HepG2 (cell line): ENCODE measurements at regions not wholly inside any gene's neighbourhood (a gene's known extent, or its start where the extent isn't known, plus 50 kb on each side); places are given as distances from the start of the nearest gene placed in this dataset.

Experiments used
- ATAC-seq: fragments of 200-7000 bp; cut with Tn5 transposase; 3 replicates; pipeline ENCODE4 v1.9.1; 2020; ENCODE audit warnings: mild to moderate bottlenecking, moderate library complexity
- BruUV-seq: library from RNA; stranded (reverse); fragments of 400-500 nt; replicated peaks from 2 replicates; lab custom pipeline; 2021; lab: Mats Ljungman, UMichigan
- CTCF ChIA-PET: fragments of 300-600 bp; formaldehyde crosslinking; extraction: SDS; loops from one replicate; lab custom pipeline; 2021; ENCODE audit warnings: low total read pairs, inconsistent platforms, low intra/inter-chr PET ratio; lab: Yijun Ruan, JAX
- POLR2A ChIA-PET: fragments of 350-600 bp; sonication (Branson Sonifier 250); formaldehyde crosslinking; loops from one replicate; lab custom pipeline; 2020; ENCODE audit warnings: antibody characterized with exemption, inconsistent platforms; lab: Yijun Ruan, JAX
- DNase-seq: peaks from one replicate; pipeline ENCODE4 v3.0.0-alpha.2; 2015; ENCODE audit warnings: low spot score
- FAIRE-seq: peaks from 3 replicates; lab custom pipeline; 2011; peaks lifted over from hg19 to GRCh38; lab: Jason Lieb, UNC
- H2AFZ ChIP-seq: one replicate; pipeline ENCODE4 v1.6.1; 2011; ENCODE audit warnings: low read length, inconsistent platforms
- H3K27ac ChIP-seq: fragments of 300-600 bp; 3 replicates; pipeline ENCODE4 v1.8.0; 2011; ENCODE audit warnings: mixed run types, mild to moderate bottlenecking, mixed read lengths, low read length, inconsistent platforms; ENCODE audit not compliant: insufficient read depth; ENCODE audit errors: extremely low read length
- H3K27me3 ChIP-seq, 2 experiments: fragments of 200-600 bp in 1 of 2; 2 replicates in 1 of 2; 3 replicates in 1 of 2; pipeline versions ENCODE4 v1.6.0 to v1.8.0; 2011; ENCODE audit warnings: low read length in 2 of 2, mild to moderate bottlenecking in 2 of 2, moderate library complexity in 2 of 2, inconsistent platforms in 1 of 2; ENCODE audit not compliant: insufficient read depth in 2 of 2, control insufficient read depth in 1 of 2
- H3K36me3 ChIP-seq, 2 experiments: fragments of 200-600 bp in 1 of 2; replicated peaks in 1 of 2; 2 replicates in 1 of 2; 3 replicates in 1 of 2; pipeline versions ENCODE4 v1.5.1 to v1.8.0; 2011; ENCODE audit warnings: low read length in 2 of 2, inconsistent platforms in 1 of 2; ENCODE audit not compliant: insufficient read depth in 2 of 2, control insufficient read depth in 1 of 2
- H3K4me1 ChIP-seq: 2 replicates; pipeline ENCODE4 v1.5.1; 2012; ENCODE audit warnings: low read length, inconsistent platforms; ENCODE audit not compliant: insufficient read depth
- H3K4me2 ChIP-seq: 2 replicates; pipeline ENCODE4 v1.6.0; 2011; ENCODE audit warnings: low read depth, low read length, inconsistent platforms
- H3K4me3 ChIP-seq, 3 experiments: fragments of 200-600 bp in 1 of 3; sonication (generic), shearing (Covaris generic) in 1 of 3; replicated peaks in 1 of 3; 2 replicates each; pipeline ENCODE4 v1.5.1; 2011 to 2016; ENCODE audit warnings: low read length in 3 of 3, inconsistent platforms in 2 of 3, low read depth in 2 of 3, mild to moderate bottlenecking in 2 of 3, control low read depth in 1 of 3, mixed read lengths in 1 of 3; ENCODE audit not compliant: insufficient read depth in 1 of 3
- H3K79me2 ChIP-seq: one replicate; pipeline ENCODE4 v1.6.1; 2011; ENCODE audit warnings: low read length, inconsistent platforms; ENCODE audit not compliant: insufficient read depth
- H3K9ac ChIP-seq: 2 replicates; pipeline ENCODE4 v1.6.0; 2011; ENCODE audit warnings: mild to moderate bottlenecking, low read depth, low read length, inconsistent platforms; ENCODE audit not compliant: insufficient read depth
- H3K9me3 ChIP-seq: 2 replicates; pipeline ENCODE4 v1.5.1; 2012; ENCODE audit warnings: mild to moderate bottlenecking, low read length
- H4K20me1 ChIP-seq: 2 replicates; pipeline ENCODE4 v1.6.0; 2011; ENCODE audit warnings: inconsistent platforms, mild to moderate bottlenecking, low read length, moderate library complexity; ENCODE audit not compliant: insufficient read depth
- AGO1 ChIP-seq: fragments of 200-400 bp; formaldehyde crosslinking; IDR thresholded peaks from 2 replicates; pipeline ENCODE4 v1.6.1; 2017; ENCODE audit warnings: mild to moderate bottlenecking, low read depth, low read length, moderate library complexity; ENCODE audit not compliant: poor library complexity, severe bottlenecking
- ATF6 ChIP-seq: sonication (generic); formaldehyde crosslinking; conservative IDR thresholded peaks from 2 replicates; pipeline ENCODE4 v1.4.0; 2020; ENCODE audit warnings: missing genetic modification reagents
- CHCHD3 ChIP-seq: sonication (generic); formaldehyde crosslinking; IDR thresholded peaks from 2 replicates; pipeline ENCODE4 v1.8.0; 2022; ENCODE audit warnings: mild to moderate bottlenecking, missing genetic modification reagents, moderate library complexity
- FOXP1 ChIP-seq, 2 experiments: fragments of 450-650 bp in 1 of 2; IDR thresholded peaks; 2 replicates each; pipeline ENCODE4 v1.6.1; 2017 to 2018; ENCODE audit warnings: antibody characterized with exemption in 1 of 2
- JUND ChIP-seq: sonication (generic); formaldehyde crosslinking; IDR thresholded peaks from 2 replicates; pipeline ENCODE4 v1.8.0; 2022; ENCODE audit warnings: mild to moderate bottlenecking, missing genetic modification reagents
- MTF1 ChIP-seq: sonication (generic); formaldehyde crosslinking; IDR thresholded peaks from 2 replicates; pipeline ENCODE4 v1.5.0; 2020; ENCODE audit warnings: missing genetic modification reagents
- NFE2 ChIP-seq: sonication (generic); formaldehyde crosslinking; IDR thresholded peaks from 2 replicates; pipeline ENCODE4 v1.4.0; 2020; ENCODE audit warnings: missing genetic modification reagents
- PCBP2 ChIP-seq: fragments of 200-400 bp; formaldehyde crosslinking; optimal IDR thresholded peaks from 2 replicates; pipeline ENCODE3; 2018; ENCODE audit warnings: low read length, low read depth; ENCODE audit not compliant: poor library complexity, severe bottlenecking
- REXO4 ChIP-seq: sonication (generic); formaldehyde crosslinking; IDR thresholded peaks from 2 replicates; pipeline ENCODE4 v1.8.0; 2022; ENCODE audit warnings: missing genetic modification reagents, mild to moderate bottlenecking, borderline replicate concordance
- RFX1 ChIP-seq: fragments of 450-650 bp; IDR thresholded peaks from 2 replicates; pipeline ENCODE4 v1.6.1; 2017
- RFXAP ChIP-seq: sonication (generic); formaldehyde crosslinking; IDR thresholded peaks from 2 replicates; pipeline ENCODE4 v1.4.0; 2020; ENCODE audit warnings: missing genetic modification reagents, borderline replicate concordance
- SYNCRIP ChIP-seq: fragments of 200-400 bp; formaldehyde crosslinking; IDR thresholded peaks from 2 replicates; pipeline ENCODE4 v1.6.1; 2018; ENCODE audit warnings: mild to moderate bottlenecking, low read depth, low read length; ENCODE audit not compliant: insufficient read depth
- ZBTB44 ChIP-seq: sonication (generic); formaldehyde crosslinking; IDR thresholded peaks from 2 replicates; pipeline ENCODE4 v1.4.0; 2020; ENCODE audit warnings: missing genetic modification reagents
- ZNF10 ChIP-seq: sonication (generic); formaldehyde crosslinking; IDR thresholded peaks from 2 replicates; pipeline ENCODE4 v1.4.0; 2020; ENCODE audit warnings: mild to moderate bottlenecking, low read depth, missing genetic modification reagents, borderline replicate concordance
- ZNF232 ChIP-seq: sonication (generic); formaldehyde crosslinking; IDR thresholded peaks from 2 replicates; pipeline ENCODE4 v1.4.0; 2020; ENCODE audit warnings: missing genetic modification reagents, borderline replicate concordance
- ZNF577 ChIP-seq: sonication (generic); formaldehyde crosslinking; IDR thresholded peaks from 2 replicates; pipeline ENCODE4 v1.4.0; 2020; ENCODE audit warnings: mild to moderate bottlenecking, low read depth, missing genetic modification reagents, borderline replicate concordance
- ZNF598 ChIP-seq: sonication (generic); formaldehyde crosslinking; IDR thresholded peaks from 2 replicates; pipeline ENCODE4 v1.5.1; 2020; ENCODE audit warnings: mild to moderate bottlenecking, missing genetic modification reagents, borderline replicate concordance
- WGBS: methylation state at CpG from one replicate; pipeline ENCODE4 v1.1.6; 2017; ENCODE audit warnings: low lambda C conversion rate; 5-methylcytosine and 5-hydroxymethylcytosine counted together
- in situ Hi-C: cut with HindIII; loops from 2 replicates; pipeline ENCODE4 v1.10.0; 2017; ENCODE audit warnings: low pct_unique_long_range_greater_than_20kb; ENCODE audit not compliant: extremely low pct_ligation_motif_present
- intact Hi-C: fragments of 100-400 bp; cut with micrococcal nuclease; formaldehyde crosslinking; loops from one replicate; pipeline ENCODE4 v1.10.0; 2022; ENCODE audit not compliant: unreplicated experiment

- no peak overlapping the region for H2AFZ ChIP-seq
- FAIRE-seq = no peak
- H3K9me3 ChIP-seq = peaks cover 1% of the 10 kb centered on the region
- H3K4me3 ChIP-seq = no peak overlapping the region
- H3K79me2 ChIP-seq = no peaks in the 10 kb centered on the region
- 21% methylated on average over 2 of the region's 2 CpGs for WGBS
- POLR2A ChIA-PET = no interaction called here
- H3K27me3 ChIP-seq = no peaks in the 10 kb centered on the region
- no peaks in the 10 kb centered on the region for H3K36me3 ChIP-seq
- no peak overlapping the region for H3K27ac ChIP-seq
- in situ Hi-C loops = no loop called here
- no peak for ATAC-seq
- no peak for DNase-seq
- no peaks in the 10 kb centered on the region for H3K4me1 ChIP-seq
- intact Hi-C loops = no loop called here
- H4K20me1 ChIP-seq = no peaks in the 10 kb centered on the region
- TF ChIP-seq ZNF577 (CRISPR knock-in tag) (no peak), ZNF232 (CRISPR knock-in tag) (no peak), REXO4 (no peak), AGO1 (no peak), RFXAP (CRISPR knock-in tag) (no peak), CHCHD3 (CRISPR knock-in tag) (no peak), NFE2 (CRISPR knock-in tag) (no peak), JUND (CRISPR knock-in tag) (no peak), ATF6 (CRISPR knock-in tag) (no peak), RFX1 (no peak), MTF1 (no peak), SYNCRIP (no peak), PCBP2 (no peak), ZBTB44 (no peak), ZNF598 (CRISPR knock-in tag) (no peak), ZNF10 (CRISPR knock-in tag) (no peak), FOXP1 (IDR thresholded peaks at IDR 0.05) (no peak), FOXP1 (CRISPR knock-in tag; IDR thresholded peaks at IDR 0.05) (no peak)
- CTCF ChIA-PET = no interaction called here
- H3K4me2 ChIP-seq = no peak overlapping the region
- BruUV-seq = no TSS peak
- H3K9ac ChIP-seq = no peak overlapping the region
Measured at GRCh38 chr11:23632293-23632692, 772.0 kb upstream of the CCDC179 start.
